H9 (cell line): ENCODE measurements at regions not wholly inside any gene's neighbourhood (a gene's known extent, or its start where the extent isn't known, plus 50 kb on each side); places are given as distances from the start of the nearest gene placed in this dataset.
A peak's percentile ranks its signal among the peaks of the same experiment; 100 is the strongest.

ENCODE experiments used
- DNase-seq: peaks from one replicate; pipeline ENCODE4 v3.0.0-alpha.2; 2017
- H2AFZ ChIP-seq: one replicate; pipeline ENCODE4 v1.6.1; 2013; ENCODE audit warnings: mild to moderate bottlenecking, low read length, control low read depth, moderate library complexity
- H2AK5ac ChIP-seq: 2 replicates; pipeline ENCODE4 v1.6.1; 2013; ENCODE audit warnings: low read length, control low read depth, mixed read lengths; ENCODE audit not compliant: insufficient read length
- H2BK120ac ChIP-seq: one replicate; pipeline ENCODE4 v1.6.1; 2013; ENCODE audit warnings: low read depth, mild to moderate bottlenecking, low read length, control low read depth, inconsistent platforms; ENCODE audit not compliant: poor library complexity, severe bottlenecking
- H2BK12ac ChIP-seq: 2 replicates; pipeline ENCODE4 v1.6.1; 2013; ENCODE audit warnings: low read length, control low read depth, mixed read lengths, low read depth; ENCODE audit not compliant: insufficient read length
- H2BK15ac ChIP-seq: 2 replicates; pipeline ENCODE4 v1.6.1; 2013; ENCODE audit warnings: low read depth, low read length, control low read depth
- H2BK20ac ChIP-seq: one replicate; pipeline ENCODE4 v1.6.1; 2013; ENCODE audit warnings: low read depth, mild to moderate bottlenecking, low read length, control low read depth, inconsistent platforms; ENCODE audit not compliant: poor library complexity, severe bottlenecking
- H2BK5ac ChIP-seq: 2 replicates; pipeline ENCODE4 v1.6.1; 2013; ENCODE audit warnings: low read length, control low read depth, mixed read lengths; ENCODE audit not compliant: insufficient read length
- H3K14ac ChIP-seq: 2 replicates; pipeline ENCODE4 v1.6.1; 2013; ENCODE audit warnings: low read length, control low read depth; ENCODE audit not compliant: insufficient read depth
- H3K18ac ChIP-seq: 2 replicates; pipeline ENCODE4 v1.6.1; 2013; ENCODE audit warnings: low read depth, mild to moderate bottlenecking, mixed read lengths, low read length, control low read depth; ENCODE audit not compliant: insufficient read length
- H3K23ac ChIP-seq: 2 replicates; pipeline ENCODE4 v1.6.1; 2013; ENCODE audit warnings: low read length, control low read depth, mixed read lengths, low read depth; ENCODE audit not compliant: insufficient read length
- H3K23me2 ChIP-seq: 2 replicates; pipeline ENCODE4 v1.6.1; 2013; ENCODE audit warnings: low read depth, mild to moderate bottlenecking, mixed read lengths, low read length, control low read depth; ENCODE audit not compliant: insufficient read length, poor library complexity, severe bottlenecking
- H3K27ac ChIP-seq: 2 replicates; pipeline ENCODE4 v1.5.1; 2013; ENCODE audit warnings: low read length, control low read depth, mixed read lengths, low read depth; ENCODE audit not compliant: insufficient read length
- H3K27me3 ChIP-seq: 2 replicates; pipeline ENCODE4 v1.6.1; 2013; ENCODE audit warnings: low read length, control low read depth, inconsistent platforms; ENCODE audit not compliant: insufficient read depth
- H3K4ac ChIP-seq: 2 replicates; pipeline ENCODE4 v1.6.1; 2013; ENCODE audit warnings: low read depth, mild to moderate bottlenecking, control low read depth, inconsistent platforms, low read length, moderate library complexity
- H3K4me1 ChIP-seq: 2 replicates; pipeline ENCODE4 v1.6.1; 2013; ENCODE audit warnings: low read length, control low read depth, inconsistent platforms; ENCODE audit not compliant: insufficient read depth
- H3K4me2 ChIP-seq: 2 replicates; pipeline ENCODE4 v1.6.1; 2013; ENCODE audit warnings: low read length, control low read depth, mixed read lengths; ENCODE audit not compliant: insufficient read length, insufficient read depth
- H3K56ac ChIP-seq: 2 replicates; pipeline ENCODE4 v1.6.1; 2013; ENCODE audit warnings: low read depth, mild to moderate bottlenecking, mixed read lengths, low read length, control low read depth; ENCODE audit not compliant: insufficient read length
- H3K79me1 ChIP-seq: 2 replicates; pipeline ENCODE4 v1.6.1; 2013; ENCODE audit warnings: low read depth, mild to moderate bottlenecking, moderate library complexity, low read length, control low read depth, inconsistent platforms; ENCODE audit not compliant: insufficient read depth, poor library complexity, severe bottlenecking
- H3K79me2 ChIP-seq: 2 replicates; pipeline ENCODE4 v1.6.1; 2013; ENCODE audit warnings: low read length, control low read depth, inconsistent platforms; ENCODE audit not compliant: insufficient read depth
- H3K9ac ChIP-seq: 2 replicates; pipeline ENCODE4 v1.6.1; 2013; ENCODE audit warnings: low read length, control low read depth, mixed read lengths; ENCODE audit not compliant: insufficient read length; ENCODE audit errors: extremely low read depth
- H3K9me3 ChIP-seq: one replicate; pipeline ENCODE4 v1.6.1; 2013; ENCODE audit warnings: low read depth, low read length, inconsistent platforms; ENCODE audit not compliant: control insufficient read depth
- H3T11ph ChIP-seq: one replicate; pipeline ENCODE4 v1.6.1; 2013; ENCODE audit warnings: mild to moderate bottlenecking, low read length, control low read depth, inconsistent platforms
- H4K20me1 ChIP-seq: one replicate; pipeline ENCODE4 v1.6.1; 2013; ENCODE audit not compliant: control insufficient read depth, insufficient read length, insufficient read depth
- H4K5ac ChIP-seq: 2 replicates; pipeline ENCODE4 v1.6.1; 2013; ENCODE audit warnings: low read depth, mild to moderate bottlenecking, mixed read lengths, low read length, control low read depth; ENCODE audit not compliant: insufficient read length
- H4K8ac ChIP-seq: replicated peaks from 2 replicates; pipeline ENCODE4 v1.6.1; 2013; ENCODE audit warnings: low read length, control low read depth, mixed read lengths, low read depth; ENCODE audit not compliant: insufficient read length
- H4K91ac ChIP-seq: 2 replicates; pipeline ENCODE4 v1.6.1; 2013; ENCODE audit warnings: low read depth, mild to moderate bottlenecking, moderate library complexity, mixed read lengths, low read length, control low read depth; ENCODE audit not compliant: insufficient read length
- H3K27ac Mint-ChIP-seq, 3 experiments: 2 replicates in 2 of 3; 3 replicates in 1 of 3; pipeline ENCODE4 v1.8.0; 2020 to 2021; ENCODE audit warnings: mixed read lengths in 3 of 3, mild to moderate bottlenecking in 1 of 3, moderate library complexity in 1 of 3
- H3K27me3 Mint-ChIP-seq: 2 replicates; pipeline ENCODE4 v1.8.0; 2021; ENCODE audit warnings: low read depth, mild to moderate bottlenecking, moderate library complexity, mixed read lengths
- H3K36me3 Mint-ChIP-seq, 3 experiments: 2 replicates in 2 of 3; 3 replicates in 1 of 3; pipeline ENCODE4 v1.8.0; 2020 to 2021; ENCODE audit warnings: low read depth in 3 of 3, mixed read lengths in 3 of 3; ENCODE audit not compliant: insufficient read depth in 1 of 3
- H3K4me1 Mint-ChIP-seq, 2 experiments: 2 replicates each; pipeline ENCODE4 v1.8.0; 2020; ENCODE audit warnings: mixed read lengths in 2 of 2
- H3K4me3 Mint-ChIP-seq, 2 experiments: 2 replicates in 1 of 2; 3 replicates in 1 of 2; pipeline ENCODE4 v1.8.0; 2020 to 2021; ENCODE audit warnings: mild to moderate bottlenecking in 2 of 2, mixed read lengths in 2 of 2, moderate library complexity in 1 of 2
- H3K9me3 Mint-ChIP-seq, 2 experiments: 2 replicates in 1 of 2; 3 replicates in 1 of 2; pipeline ENCODE4 v1.8.0; 2020; ENCODE audit warnings: mild to moderate bottlenecking in 2 of 2, mixed read lengths in 2 of 2, moderate library complexity in 1 of 2
- CTCF ChIP-seq: fragments of 200-600 bp; sonication (generic); conservative IDR thresholded peaks from 3 replicates; pipeline ENCODE4 v1.8.0; 2021; ENCODE audit warnings: antibody characterized with exemption, mild to moderate bottlenecking
- WGBS: extraction: QIAGEN DNeasy Blood & Tissue Kit; methylation state at CpG from one replicate; pipeline ENCODE4 v1.1.7; 2013; ENCODE audit warnings: missing lambda C conversion rate, low lambda C conversion rate, mixed read lengths; ENCODE audit not compliant: insufficient read length; ENCODE audit errors: extremely low coverage; 5-methylcytosine and 5-hydroxymethylcytosine counted together

GRCh38 chr3:187518207-187518606 lies 150.0 kb downstream of the RTP4 start:
- H3K27ac Mint-ChIP-seq, result peak overlapping the region in 2 of 3 experiments; percentile 41 to 95; a peak in 5 of 7 replicates
- no peak for TF ChIP-seq CTCF

More at GRCh38 chr3:187518207-187518606, 150.0 kb downstream of the RTP4 start:
- Histone ChIP-seq H3K79me2 (no peaks in the 10 kb centered on the region), H3K27me3 (no peaks in the 10 kb centered on the region), H3K4ac (no peak overlapping the region), H4K91ac (no peak overlapping the region), H3K4me1 (peaks cover 15% of the 10 kb centered on the region), H2BK15ac (no peak overlapping the region), H4K5ac (no peak overlapping the region), H3K27ac (no peak overlapping the region), H3K4me2 (no peak overlapping the region), H2BK12ac (no peak overlapping the region), H3T11ph (no peak overlapping the region), H4K20me1 (no peaks in the 10 kb centered on the region), H4K8ac (no peak overlapping the region), H3K18ac (no peak overlapping the region), H2AK5ac (no peak overlapping the region), H3K14ac (no peak overlapping the region), H2BK20ac (no peak overlapping the region), H3K9ac (no peak overlapping the region), H3K9me3 (no peaks in the 10 kb centered on the region), H3K56ac (no peak overlapping the region), H3K23me2 (no peaks in the 10 kb centered on the region), H3K23ac (no peak overlapping the region), H3K79me1 (no peaks in the 10 kb centered on the region), H2AFZ (no peak overlapping the region), H2BK5ac (no peak overlapping the region), H2BK120ac (no peak overlapping the region)
- Mint-ChIP-seq H3K4me1 (peaks cover 35 to 40% of the 10 kb centered on the region in 2 experiments), H3K9me3 (peaks cover 8 to 9% of the 10 kb centered on the region in 2 experiments), H3K4me3 (no peak overlapping the region; a peak in 1 of 5 replicates), H3K36me3 (peaks cover 6 to 9% (median 7%) of the 10 kb centered on the region in 3 experiments), H3K27me3 (no peaks in the 10 kb centered on the region)
- no peak for DNase-seq
- WGBS, result no CpG with 5 or more reads among the region's 2 CpGs
